Transverse colon (tissue), 4 donors: ENCODE measurements at regions not wholly inside any gene's neighbourhood (a gene's known extent, or its start where the extent isn't known, plus 50 kb on each side); places are given as distances from the start of the nearest gene placed in this dataset.

Experiments
- DNase-seq: peaks from one replicate; pipeline ENCODE4 v3.0.0-alpha.2; 2019
- H3K27ac ChIP-seq, 4 donors: fragments of 200-600 bp; sonication (generic); 2 replicates each; pipeline ENCODE4 v1.5.1; 2016 to 2018; ENCODE audit warnings: inconsistent platforms in 4 of 4
- H3K27me3 ChIP-seq: fragments of 200-600 bp; sonication (generic); 2 replicates; pipeline ENCODE4 v1.5.1; 2017; ENCODE audit warnings: inconsistent platforms
- H3K36me3 ChIP-seq, 4 donors: fragments of 200-600 bp; sonication (generic); 2 replicates each; pipeline ENCODE4 v1.5.1; 2017 to 2019; ENCODE audit warnings: inconsistent platforms in 4 of 4
- H3K4me1 ChIP-seq, 4 donors: fragments of 200-600 bp; sonication (generic); 2 replicates each; pipeline ENCODE4 v1.5.1; 2017 to 2020; ENCODE audit warnings: inconsistent platforms in 4 of 4
- H3K4me3 ChIP-seq, 4 donors: fragments of 200-600 bp; sonication (generic); 1 replicate in 1 of 4; 2 replicates in 3 of 4; pipeline versions ENCODE4 v1.5.1 to v1.6.1; 2017 to 2019; ENCODE audit warnings: inconsistent platforms in 4 of 4
- H3K9me3 ChIP-seq, 2 donors: fragments of 200-600 bp; sonication (generic); 2 replicates each; pipeline ENCODE4 v1.5.1; 2017 to 2019; ENCODE audit warnings: inconsistent platforms in 2 of 2
- EP300 ChIP-seq: sonication (generic); formaldehyde crosslinking; IDR thresholded peaks from one replicate; pipeline ENCODE4 v1.6.1; 2017; ENCODE audit warnings: antibody characterized with exemption, low read depth
- POLR2A ChIP-seq: fragments of 450-650 bp; IDR thresholded peaks from one replicate; pipeline ENCODE4 v1.6.1; 2016; ENCODE audit warnings: antibody characterized with exemption, mild to moderate bottlenecking, moderate library complexity
- POLR2AphosphoS5 ChIP-seq, 3 donors: sonication (generic); formaldehyde crosslinking; IDR thresholded peaks; one replicate each; pipeline ENCODE4 v1.6.1; 2016; ENCODE audit warnings: antibody characterized with exemption in 3 of 3
- WGBS, 2 donors: methylation state at CpG; one replicate each; pipeline ENCODE4 v1.1.5; 2018; ENCODE audit warnings: low coverage in 1 of 2; 5-methylcytosine and 5-hydroxymethylcytosine counted together
- in situ Hi-C, 4 donors: fragments of 200-750 bp; cut with MboI; loops; one replicate each; pipeline versions ENCODE4 v1.15.0 to v1.15.1; 2017; ENCODE audit warnings: low sequenced_read_pairs in 3 of 4, low pct_ligation_motif_present in 1 of 4, low pct_unique_long_range_greater_than_20kb in 1 of 4
- intact Hi-C: fragments of 100-400 bp; cut with DNase I; formaldehyde crosslinking; loops from one replicate; pipeline ENCODE4 v1.15.1; 2023; ENCODE audit warnings: low total_unique reads
- TF ChIP-seq, protein P1 (sequence below), 5 experiments: fragments of 200-600 bp in 3 of 5; fragments of 450-650 bp in 2 of 5; sonication (generic) in 3 of 5; IDR thresholded peaks; 1 replicate in 2 of 5; 2 replicates in 3 of 5; pipeline ENCODE4 v1.5.1; 2016 to 2017; ENCODE audit warnings: antibody characterized with exemption in 5 of 5, inconsistent platforms in 3 of 5, mild to moderate bottlenecking in 2 of 5, moderate library complexity in 1 of 5

- no peaks in the 10 kb centered on the region for H3K36me3 ChIP-seq
- no peaks in the 10 kb centered on the region for H3K27me3 ChIP-seq
- 81 to 100% methylated on average over 1 to 6 of the region's 6 CpGs for WGBS, 2 donors
- peak overlapping the region in 1 of 4 donors; percentile 65 for H3K27ac ChIP-seq
- no peak for DNase-seq
- intact Hi-C loops (no loop called here), in situ Hi-C loops (no loop called here)
- H3K9me3 ChIP-seq, result no peaks in the 10 kb centered on the region
- H3K4me3 ChIP-seq, result no peak overlapping the region
- TF ChIP-seq POLR2A (no peak), EP300 (no peak), POLR2AphosphoS5 (IDR thresholded peaks at IDR 0.05) (no peak)
- TF ChIP-seq, protein P1, sequence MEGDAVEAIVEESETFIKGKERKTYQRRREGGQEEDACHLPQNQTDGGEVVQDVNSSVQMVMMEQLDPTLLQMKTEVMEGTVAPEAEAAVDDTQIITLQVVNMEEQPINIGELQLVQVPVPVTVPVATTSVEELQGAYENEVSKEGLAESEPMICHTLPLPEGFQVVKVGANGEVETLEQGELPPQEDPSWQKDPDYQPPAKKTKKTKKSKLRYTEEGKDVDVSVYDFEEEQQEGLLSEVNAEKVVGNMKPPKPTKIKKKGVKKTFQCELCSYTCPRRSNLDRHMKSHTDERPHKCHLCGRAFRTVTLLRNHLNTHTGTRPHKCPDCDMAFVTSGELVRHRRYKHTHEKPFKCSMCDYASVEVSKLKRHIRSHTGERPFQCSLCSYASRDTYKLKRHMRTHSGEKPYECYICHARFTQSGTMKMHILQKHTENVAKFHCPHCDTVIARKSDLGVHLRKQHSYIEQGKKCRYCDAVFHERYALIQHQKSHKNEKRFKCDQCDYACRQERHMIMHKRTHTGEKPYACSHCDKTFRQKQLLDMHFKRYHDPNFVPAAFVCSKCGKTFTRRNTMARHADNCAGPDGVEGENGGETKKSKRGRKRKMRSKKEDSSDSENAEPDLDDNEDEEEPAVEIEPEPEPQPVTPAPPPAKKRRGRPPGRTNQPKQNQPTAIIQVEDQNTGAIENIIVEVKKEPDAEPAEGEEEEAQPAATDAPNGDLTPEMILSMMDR (IDR thresholded peaks at IDR 0.05), result no peak
- H3K4me1 ChIP-seq, result peaks cover 19 to 53% (median 33%) of the 10 kb centered on the region in 4 donors
These were observed 63.7 kb upstream of the NPAS1 start for GRCh38 chr19:46955813-46956371.

DNA sequence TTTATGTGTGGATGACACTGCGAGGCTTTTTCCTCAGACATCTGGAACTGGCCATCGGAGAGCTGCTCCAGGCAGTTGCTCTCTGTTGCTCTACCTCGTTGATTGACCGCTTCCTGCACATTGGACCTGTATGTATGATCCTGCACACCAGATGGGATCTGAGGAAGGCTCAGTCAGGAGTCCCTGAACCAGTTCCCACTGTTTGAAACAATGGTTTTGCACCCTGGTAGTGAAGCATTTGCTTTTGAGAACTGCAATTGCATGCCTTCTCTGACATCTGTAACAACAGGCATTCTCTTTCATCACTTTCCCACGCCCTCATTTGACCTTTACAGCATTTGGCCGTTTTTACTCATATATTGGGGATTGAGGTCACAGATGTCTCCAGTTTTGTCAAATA is 61.1 kb upstream of the NPAS1 start:
- 68 to 70% methylated on average over 6 of the region's 6 CpGs for WGBS, 2 donors
- intact Hi-C loops (no loop called here), in situ Hi-C loops (no loop called here)
- H3K4me1 ChIP-seq, result peaks cover 10 to 35% (median 16%) of the 10 kb centered on the region in 4 donors
- H3K36me3 ChIP-seq, result no peaks in the 10 kb centered on the region
- no peak overlapping the region for H3K4me3 ChIP-seq
- TF ChIP-seq, protein P1 (IDR thresholded peaks at IDR 0.05), result no peak
- TF ChIP-seq POLR2A, result no peak
- no peak for TF ChIP-seq POLR2AphosphoS5 (IDR thresholded peaks at IDR 0.05)
- TF ChIP-seq EP300, result no peak
- H3K9me3 ChIP-seq, result no peaks in the 10 kb centered on the region
- no peaks in the 10 kb centered on the region for H3K27me3 ChIP-seq
- no peak overlapping the region for H3K27ac ChIP-seq
- no peak for DNase-seq

DNA sequence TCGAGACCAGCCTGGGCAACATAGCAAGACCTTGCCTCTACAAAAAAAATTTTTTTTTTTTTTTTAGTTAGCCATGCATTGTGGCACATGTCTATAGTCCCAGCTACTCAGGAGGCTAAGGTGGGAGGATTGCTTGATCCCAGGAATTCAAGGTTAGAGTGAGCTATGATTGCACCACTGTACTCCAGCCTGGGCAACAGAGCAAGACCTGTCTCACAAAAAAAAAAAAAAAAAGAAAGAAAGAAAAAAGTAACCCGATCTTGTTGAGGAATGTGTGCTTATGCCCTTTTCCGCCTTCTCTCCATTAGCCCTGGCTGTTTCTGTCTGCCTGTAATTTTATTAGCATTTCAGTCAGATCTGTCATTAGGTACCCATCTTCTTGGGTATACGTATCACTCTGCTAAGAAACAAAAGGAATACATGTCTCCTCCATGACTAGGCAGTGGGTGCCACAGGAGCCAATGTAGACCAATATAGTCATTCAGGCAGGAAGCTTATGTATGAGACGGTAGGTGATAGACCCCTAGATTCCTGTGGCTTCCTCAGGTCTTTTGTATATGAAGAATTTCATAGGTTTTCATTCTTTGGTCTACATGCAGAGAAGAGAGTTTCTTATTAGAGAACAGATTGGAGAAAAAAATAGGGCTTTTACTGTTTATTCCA is 59.6 kb upstream of the NPAS1 start:
- Histone ChIP-seq H3K4me3 (no peak overlapping the region), H3K36me3 (no peaks in the 10 kb centered on the region), H3K27me3 (no peaks in the 10 kb centered on the region), H3K4me1 (peaks cover 2 to 21% (median 3%) of the 10 kb centered on the region in 4 donors), H3K27ac (no peak overlapping the region), H3K9me3 (no peaks in the 10 kb centered on the region)
- intact Hi-C loops (loop anchor here (2.0 kb wide), 1 partner anchor 15 kb away; no protein-coding TSS in a partner anchor), in situ Hi-C loops (no loop called here)
- no peak for DNase-seq
- WGBS, 2 donors, result 93 to 98% methylated on average over 3 to 5 of the region's 5 CpGs
- no peak for TF ChIP-seq EP300
- TF ChIP-seq POLR2AphosphoS5 (IDR thresholded peaks at IDR 0.05), result no peak
- no peak for TF ChIP-seq POLR2A
- TF ChIP-seq, protein P1 (IDR thresholded peaks at IDR 0.05), result no peak

GRCh38 chr19:46962030-46962570 is 57.5 kb upstream of the NPAS1 start:
- Histone ChIP-seq H3K4me3 (no peak overlapping the region), H3K27me3 (no peaks in the 10 kb centered on the region), H3K9me3 (no peaks in the 10 kb centered on the region), H3K27ac (no peak overlapping the region), H3K36me3 (no peaks in the 10 kb centered on the region), H3K4me1 (peaks cover 0 to 16% (median 2%) of the 10 kb centered on the region in 4 donors)
- intact Hi-C loops, result no loop called here
- in situ Hi-C loops, result no loop called here
- 80 to 83% methylated on average over 1 to 2 of the region's 2 CpGs for WGBS, 2 donors
- no peak for DNase-seq
- TF ChIP-seq, protein P1 (IDR thresholded peaks at IDR 0.05), result no peak
- TF ChIP-seq POLR2AphosphoS5 (IDR thresholded peaks at IDR 0.05) (no peak), POLR2A (no peak), EP300 (no peak)
